H1 (cell line): ENCODE measurements at regions not wholly inside any gene's neighbourhood (a gene's known extent, or its start where the extent isn't known, plus 50 kb on each side); places are given as distances from the start of the nearest gene placed in this dataset.

ENCODE experiments used
- CTCF ChIA-PET: fragments of 300-600 bp; sonication (Branson Sonifier 250); formaldehyde crosslinking; loops from one replicate; lab custom pipeline; 2021; ENCODE audit not compliant: partially characterized antibody; lab: Charles Lee
- POLR2A ChIA-PET: fragments of 300-600 bp; sonication (Branson Sonifier 250); formaldehyde crosslinking; loops from one replicate; lab custom pipeline; 2021; ENCODE audit warnings: inconsistent platforms; ENCODE audit not compliant: partially characterized antibody; lab: Charles Lee
- DNase-seq, 2 experiments: peaks; one replicate each; pipeline versions ENCODE4 v3.0.0 to v3.0.0-alpha.2; 2010 to 2022; ENCODE audit warnings: low spot score in 2 of 2, low read depth in 1 of 2, mixed read lengths in 1 of 2
- FAIRE-seq: peaks from 2 replicates; lab custom pipeline; 2011; peaks lifted over from hg19 to GRCh38; lab: Jason Lieb, UNC
- H2AFZ ChIP-seq: 2 replicates; pipeline ENCODE4 v1.8.1; 2012; ENCODE audit warnings: low read length, inconsistent platforms
- H2AK5ac ChIP-seq: 2 replicates; pipeline ENCODE4 v1.6.1; 2013; ENCODE audit warnings: low read depth, low read length
- H2BK120ac ChIP-seq: replicated peaks from 2 replicates; pipeline ENCODE3; 2013; ENCODE audit warnings: low read depth, low read length, inconsistent platforms
- H2BK12ac ChIP-seq: 2 replicates; pipeline ENCODE4 v1.6.1; 2013; ENCODE audit warnings: low read depth, low read length
- H2BK15ac ChIP-seq: 2 replicates; pipeline ENCODE4 v1.6.1; 2013; ENCODE audit warnings: low read length
- H2BK20ac ChIP-seq: 2 replicates; pipeline ENCODE4 v1.6.1; 2013; ENCODE audit warnings: low read length
- H2BK5ac ChIP-seq: 2 replicates; pipeline ENCODE4 v1.6.1; 2013; ENCODE audit warnings: low read depth, low read length
- H3K14ac ChIP-seq: 2 replicates; pipeline ENCODE4 v1.6.1; 2013; ENCODE audit warnings: inconsistent platforms; ENCODE audit not compliant: insufficient read length
- H3K18ac ChIP-seq: 2 replicates; pipeline ENCODE4 v1.6.1; 2013; ENCODE audit warnings: low read length; ENCODE audit errors: extremely low read depth
- H3K23ac ChIP-seq: 2 replicates; pipeline ENCODE4 v1.6.1; 2013; ENCODE audit warnings: inconsistent platforms; ENCODE audit not compliant: insufficient read length
- H3K23me2 ChIP-seq: 2 replicates; pipeline ENCODE4 v1.6.1; 2013; ENCODE audit warnings: low read depth, low read length
- H3K27ac ChIP-seq: 2 replicates; pipeline ENCODE4 v1.6.1; 2011; ENCODE audit warnings: low read depth, low read length, inconsistent platforms
- H3K27me3 ChIP-seq, 4 experiments: replicated peaks in 1 of 4; 1 replicate in 1 of 4; 2 replicates in 3 of 4; pipeline versions ENCODE4 v1.6.1 to v1.8.1; 2011 to 2013; ENCODE audit warnings: low read length in 3 of 4, mild to moderate bottlenecking in 3 of 4, inconsistent platforms in 2 of 4, mixed read lengths in 2 of 4, moderate library complexity in 1 of 4; ENCODE audit not compliant: control insufficient read depth in 3 of 4, insufficient read depth in 3 of 4; ENCODE audit errors: extremely low read depth in 1 of 4
- H3K36me3 ChIP-seq, 4 experiments: 2 replicates each; pipeline versions ENCODE4 v1.6.1 to v1.8.1; 2011 to 2013; ENCODE audit warnings: mild to moderate bottlenecking in 4 of 4, low read length in 3 of 4, moderate library complexity in 2 of 4, control low read depth in 1 of 4, inconsistent platforms in 1 of 4; ENCODE audit not compliant: insufficient read depth in 4 of 4, control insufficient read depth in 2 of 4
- H3K4ac ChIP-seq: replicated peaks from 2 replicates; pipeline ENCODE3; 2013; ENCODE audit warnings: low read length, low read depth, mixed read lengths, inconsistent platforms; ENCODE audit not compliant: insufficient read length
- H3K4me1 ChIP-seq, 4 experiments: replicated peaks in 1 of 4; 1 replicate in 1 of 4; 2 replicates in 3 of 4; pipeline versions ENCODE4 v1.6.1 to v1.8.1; 2011 to 2013; ENCODE audit warnings: low read length in 3 of 4, inconsistent platforms in 2 of 4, mixed read lengths in 1 of 4; ENCODE audit not compliant: insufficient read depth in 4 of 4, control insufficient read depth in 3 of 4
- H3K4me2 ChIP-seq, 2 experiments: 2 replicates each; pipeline versions ENCODE4 v1.6.1 to v1.8.1; 2011 to 2013; ENCODE audit warnings: low read depth in 2 of 2, low read length in 2 of 2, control low read depth in 1 of 2, inconsistent platforms in 1 of 2, mild to moderate bottlenecking in 1 of 2; ENCODE audit not compliant: insufficient read depth in 1 of 2
- H3K4me3 ChIP-seq, 4 experiments: fragments of 200-600, 300-600 bp in 1 of 4; sonication (generic), shearing (Covaris generic), sonication (Bioruptor Twin) in 1 of 4; 2 replicates each; pipeline versions ENCODE4 v1.5.1 to v1.8.1; 2011 to 2016; ENCODE audit warnings: low read length in 4 of 4, low read depth in 3 of 4, control low read depth in 2 of 4, inconsistent platforms in 2 of 4, mild to moderate bottlenecking in 2 of 4, mixed read lengths in 1 of 4, moderate library complexity in 1 of 4; ENCODE audit not compliant: insufficient read depth in 2 of 4; ENCODE audit errors: extremely low read depth in 1 of 4
- H3K56ac ChIP-seq: replicated peaks from 2 replicates; pipeline ENCODE3; 2013; ENCODE audit warnings: low read depth, mild to moderate bottlenecking, mixed read lengths, low read length, inconsistent platforms; ENCODE audit not compliant: insufficient read length
- H3K79me1 ChIP-seq: 2 replicates; pipeline ENCODE4 v1.6.1; 2013; ENCODE audit warnings: low read depth, low read length, control low read depth
- H3K79me2 ChIP-seq, 2 experiments: 2 replicates each; pipeline versions ENCODE4 v1.6.1 to v1.8.1; 2012 to 2013; ENCODE audit warnings: low read length in 2 of 2, mild to moderate bottlenecking in 2 of 2, inconsistent platforms in 1 of 2; ENCODE audit not compliant: insufficient read depth in 2 of 2, control insufficient read depth in 1 of 2
- H3K9ac ChIP-seq, 4 experiments: replicated peaks in 1 of 4; 1 replicate in 1 of 4; 2 replicates in 3 of 4; pipeline versions ENCODE4 v1.6.1 to v1.8.1; 2011 to 2013; ENCODE audit warnings: low read depth in 3 of 4, low read length in 3 of 4, control low read depth in 2 of 4, mild to moderate bottlenecking in 2 of 4, moderate library complexity in 2 of 4, inconsistent platforms in 1 of 4; ENCODE audit errors: extremely low read depth in 1 of 4
- H3K9me3 ChIP-seq, 2 experiments: 2 replicates each; pipeline versions ENCODE4 v1.6.1 to v1.8.1; 2012 to 2013; ENCODE audit warnings: mild to moderate bottlenecking in 2 of 2, moderate library complexity in 2 of 2, control low read depth in 1 of 2, inconsistent platforms in 1 of 2, low read depth in 1 of 2, low read length in 1 of 2, mixed read lengths in 1 of 2; ENCODE audit not compliant: insufficient read depth in 2 of 2
- H4K20me1 ChIP-seq, 2 experiments: replicated peaks in 1 of 2; 2 replicates each; pipeline versions ENCODE3 to v1.8.1; 2011 to 2013; ENCODE audit warnings: inconsistent platforms in 2 of 2, low read length in 2 of 2, mild to moderate bottlenecking in 1 of 2; ENCODE audit not compliant: insufficient read depth in 2 of 2, control insufficient read depth in 1 of 2
- H4K5ac ChIP-seq: 2 replicates; pipeline ENCODE4 v1.6.1; 2013; ENCODE audit warnings: low read length, low read depth, mixed read lengths, inconsistent platforms; ENCODE audit not compliant: insufficient read length
- H4K8ac ChIP-seq: 2 replicates; pipeline ENCODE4 v1.8.0; 2013; ENCODE audit warnings: mild to moderate bottlenecking, moderate library complexity, low read length, inconsistent platforms; ENCODE audit not compliant: insufficient read depth; ENCODE audit errors: extremely low read depth
- H4K91ac ChIP-seq: replicated peaks from 2 replicates; pipeline ENCODE3; 2013; ENCODE audit warnings: low read length, mixed read lengths, inconsistent platforms; ENCODE audit not compliant: insufficient read length
- ATF2 ChIP-seq: IDR thresholded peaks from 2 replicates; pipeline ENCODE4 v1.6.1; 2012; ENCODE audit warnings: low read length, inconsistent platforms
- CTBP2 ChIP-seq: IDR thresholded peaks from 2 replicates; pipeline ENCODE4 v1.7.0; 2011; ENCODE audit warnings: borderline replicate concordance, mild to moderate bottlenecking, moderate library complexity, mixed read lengths, low read length; ENCODE audit not compliant: insufficient read depth, insufficient read length
- HDAC6 ChIP-seq: IDR thresholded peaks from one replicate; pipeline ENCODE4 v1.7.1; 2012; ENCODE audit warnings: low read depth, mild to moderate bottlenecking, inconsistent platforms, low read length, moderate library complexity
- NANOG ChIP-seq: IDR thresholded peaks from 2 replicates; pipeline ENCODE4 v1.6.1; 2011; ENCODE audit warnings: low read length, low read depth, mild to moderate bottlenecking, inconsistent platforms; ENCODE audit not compliant: insufficient read depth, poor library complexity, severe bottlenecking
- RAD21 ChIP-seq, 2 experiments: IDR thresholded peaks in 1 of 2; conservative IDR thresholded peaks in 1 of 2; 2 replicates each; pipeline ENCODE4 v1.6.1; 2011; ENCODE audit warnings: low read depth in 2 of 2, low read length in 2 of 2, improper control_type of control experiment in 1 of 2, inconsistent platforms in 1 of 2, mild to moderate bottlenecking in 1 of 2, moderate library complexity in 1 of 2
- TEAD4 ChIP-seq: IDR thresholded peaks from 2 replicates; pipeline ENCODE4 v1.6.1; 2012; ENCODE audit warnings: low read depth, low read length, inconsistent platforms, mixed read lengths
- WGBS, 2 experiments: shearing (Covaris generic) in 1 of 2; methylation state at CpG; one replicate each; pipeline versions ENCODE4 v1.1.6 to v1.1.7; 2013 to 2015; ENCODE audit warnings: low lambda C conversion rate in 2 of 2, mixed read lengths in 2 of 2, inconsistent platforms in 1 of 2, low coverage in 1 of 2, missing lambda C conversion rate in 1 of 2; ENCODE audit not compliant: insufficient replicate concordance in 2 of 2, insufficient coverage in 1 of 2, insufficient read length in 1 of 2; ENCODE audit errors: extremely low coverage in 1 of 2, missing lambda C conversion rate in 1 of 2; 5-methylcytosine and 5-hydroxymethylcytosine counted together
- TF ChIP-seq, protein P1 (sequence below), 3 experiments: IDR thresholded peaks; 1 replicate in 2 of 3; 2 replicates in 1 of 3; pipeline versions ENCODE4 v1.5.1 to v1.6.1; 2011; ENCODE audit warnings: low read length in 3 of 3, mild to moderate bottlenecking in 3 of 3, inconsistent platforms in 2 of 3, low read depth in 1 of 3, moderate library complexity in 1 of 3; ENCODE audit not compliant: insufficient read depth in 1 of 3; ENCODE audit errors: control extremely low read depth in 1 of 3

- 77% methylated on average over 11 of the region's 11 CpGs; no CpG with 5 or more reads in 1 of the 2 experiments for WGBS, 2 experiments
- H3K9me3 ChIP-seq = no peaks in the 10 kb centered on the region
- H3K79me2 ChIP-seq = no peaks in the 10 kb centered on the region
- H2BK120ac ChIP-seq = no peak overlapping the region
- no peak overlapping the region for H3K4me2 ChIP-seq
- no peaks in the 10 kb centered on the region for H3K27me3 ChIP-seq
- no peak overlapping the region for H2BK12ac ChIP-seq
- no peak overlapping the region for H2BK20ac ChIP-seq
- H3K18ac ChIP-seq = no peak overlapping the region
- H4K20me1 ChIP-seq = no peaks in the 10 kb centered on the region
- no peak overlapping the region for H4K5ac ChIP-seq
- H3K56ac ChIP-seq = no peak overlapping the region
- H2BK15ac ChIP-seq = no peak overlapping the region
- H2AK5ac ChIP-seq = no peak overlapping the region
- H3K4me3 ChIP-seq = no peak overlapping the region
- ChIA-PET CTCF (interaction anchor here (1.2 to 4.8 kb wide), 3 partner anchors 12 to 49 kb away, joined by 3 to 25 read pairs (median 4); no protein-coding TSS in a partner anchor), POLR2A (no interaction called here)
- no peak for DNase-seq
- no peak overlapping the region for H2AFZ ChIP-seq
- H4K91ac ChIP-seq = no peak overlapping the region
- H3K27ac ChIP-seq = no peak overlapping the region
- H3K79me1 ChIP-seq = no peaks in the 10 kb centered on the region
- H3K14ac ChIP-seq = no peak overlapping the region
- H2BK5ac ChIP-seq = no peak overlapping the region
- H3K9ac ChIP-seq = no peak overlapping the region
- H3K23me2 ChIP-seq = no peaks in the 10 kb centered on the region
- H3K4me1 ChIP-seq = 0 out of 7 replicates have a peak, but pooled peaks cover 0 to 4% (median 0%) of the 10 kb centered on the region in 4 experiments
- H4K8ac ChIP-seq = peak overlapping the region; percentile 77; the same call in 1 of the 2 replicates
- FAIRE-seq = no peak
- H3K36me3 ChIP-seq = no peaks in the 10 kb centered on the region
- no peak overlapping the region for H3K4ac ChIP-seq
- H3K23ac ChIP-seq = no peak overlapping the region
- no peak for TF ChIP-seq TEAD4
- no peak for TF ChIP-seq CTBP2
- no peak for TF ChIP-seq NANOG
- TF ChIP-seq HDAC6 = no peak
- no peak for TF ChIP-seq RAD21 (IDR thresholded peaks at IDR 0.05 in 1 of 2, conservative IDR thresholded peaks at IDR 0.05 in 1 of 2; ENCODE audit: low read depth in 2 of 2, low read length in 2 of 2)
- TF ChIP-seq ATF2 = no peak
- TF ChIP-seq, protein P1, sequence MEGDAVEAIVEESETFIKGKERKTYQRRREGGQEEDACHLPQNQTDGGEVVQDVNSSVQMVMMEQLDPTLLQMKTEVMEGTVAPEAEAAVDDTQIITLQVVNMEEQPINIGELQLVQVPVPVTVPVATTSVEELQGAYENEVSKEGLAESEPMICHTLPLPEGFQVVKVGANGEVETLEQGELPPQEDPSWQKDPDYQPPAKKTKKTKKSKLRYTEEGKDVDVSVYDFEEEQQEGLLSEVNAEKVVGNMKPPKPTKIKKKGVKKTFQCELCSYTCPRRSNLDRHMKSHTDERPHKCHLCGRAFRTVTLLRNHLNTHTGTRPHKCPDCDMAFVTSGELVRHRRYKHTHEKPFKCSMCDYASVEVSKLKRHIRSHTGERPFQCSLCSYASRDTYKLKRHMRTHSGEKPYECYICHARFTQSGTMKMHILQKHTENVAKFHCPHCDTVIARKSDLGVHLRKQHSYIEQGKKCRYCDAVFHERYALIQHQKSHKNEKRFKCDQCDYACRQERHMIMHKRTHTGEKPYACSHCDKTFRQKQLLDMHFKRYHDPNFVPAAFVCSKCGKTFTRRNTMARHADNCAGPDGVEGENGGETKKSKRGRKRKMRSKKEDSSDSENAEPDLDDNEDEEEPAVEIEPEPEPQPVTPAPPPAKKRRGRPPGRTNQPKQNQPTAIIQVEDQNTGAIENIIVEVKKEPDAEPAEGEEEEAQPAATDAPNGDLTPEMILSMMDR (IDR thresholded peaks at IDR 0.05; ENCODE audit: control extremely low read depth in 1 of 3, insufficient read depth in 1 of 3, low read depth in 1 of 3, low read length in 3 of 3) = no peak
Measured at GRCh38 chr3:127377801-127378655, 90.2 kb upstream of the PRR20G start.
